ENCODE measurements at regions not wholly inside any gene's neighbourhood (a gene's known extent, or its start where the extent isn't known, plus 50 kb on each side); places are given as distances from the start of the nearest gene placed in this dataset.

- DNase-seq (ENCODE audit: low read depth in 2 of 2) = no peak
Measured at GRCh38 chr12:125674554-125675338, 609.5 kb downstream of the AACS start.

DNA sequence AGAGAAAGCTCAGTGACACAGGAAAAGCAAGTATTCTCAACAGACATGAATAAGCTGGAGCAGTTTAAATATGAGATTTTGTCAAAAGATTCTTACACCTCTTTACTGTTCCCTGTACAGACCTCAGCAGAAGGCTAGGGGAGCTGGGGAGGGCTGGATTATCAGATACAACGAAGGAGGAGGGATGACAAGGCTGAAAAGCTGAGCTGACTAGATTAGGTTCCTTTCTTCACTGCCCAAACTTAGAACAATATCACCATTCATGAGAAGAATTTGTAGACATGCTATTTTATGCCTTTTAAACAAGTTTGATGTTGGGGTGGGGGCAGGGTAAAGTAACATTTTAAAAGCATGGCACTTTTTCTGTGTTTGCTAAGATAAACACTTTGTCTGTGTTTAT, 611.1 kb downstream of the AACS start:
- DNase-seq (ENCODE audit: low read depth in 2 of 2) = no peak

GRCh38 chr12:125677829-125678228, 612.6 kb downstream of the AACS start:
- DNase-seq (ENCODE audit: low read depth in 2 of 2) = no peak

- DNase-seq (ENCODE audit: low read depth in 2 of 2) = no peak
Measured at GRCh38 chr12:125678589-125678993, 613.4 kb downstream of the AACS start.

- DNase-seq (ENCODE audit: low read depth in 2 of 2) = peak; percentile 36 to 42
Measured at GRCh38 chr12:125683748-125684381, 618.6 kb downstream of the AACS start.

DNA sequence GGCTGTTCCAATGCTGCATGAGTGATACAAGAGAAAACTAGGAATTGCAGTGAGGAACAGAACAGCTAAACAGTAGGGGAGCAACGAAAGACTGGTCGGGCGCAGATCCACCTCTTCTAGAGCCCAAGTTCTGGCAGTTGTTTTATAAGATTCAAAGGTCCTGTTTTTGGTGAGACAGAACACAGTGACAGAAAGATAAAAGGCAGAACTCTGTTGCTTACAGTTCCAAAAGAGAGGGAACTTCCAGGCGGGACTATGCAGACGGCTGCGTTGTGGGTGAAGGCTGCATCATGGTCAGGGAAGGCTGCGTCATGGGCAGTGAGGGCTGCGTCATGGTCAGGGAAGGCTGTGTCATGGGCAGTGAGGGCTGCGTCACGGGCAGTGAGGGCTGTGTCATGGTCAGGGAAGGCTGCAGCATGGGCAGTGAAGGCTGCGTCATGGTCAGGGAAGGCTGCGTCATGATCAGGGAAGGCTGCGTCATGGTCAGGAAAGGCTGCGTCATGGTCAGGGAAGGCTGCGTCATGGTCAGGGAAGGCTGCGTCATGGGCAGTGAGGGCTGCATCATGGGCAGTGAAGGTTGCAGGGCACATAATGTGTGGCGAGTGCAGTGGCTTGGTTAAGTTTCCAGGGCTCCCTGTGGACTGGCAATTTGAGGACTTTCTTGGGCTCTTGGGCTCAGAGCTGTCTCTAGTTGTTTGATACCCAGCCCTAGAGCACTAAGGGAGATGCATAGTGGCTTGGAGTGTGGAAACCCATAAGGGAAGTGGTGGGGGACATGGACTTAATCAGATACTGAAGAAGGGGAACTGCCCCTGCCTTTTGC, 619.9 kb downstream of the AACS start:
- no peak for DNase-seq (ENCODE audit: low read depth in 2 of 2)

- DNase-seq (ENCODE audit: low read depth in 2 of 2) = no peak
Measured at GRCh38 chr12:125685915-125686314, 620.7 kb downstream of the AACS start.

GRCh38 chr12:125687403-125687802, 622.2 kb downstream of the AACS start:
- DNase-seq (ENCODE audit: low read depth in 2 of 2) = no peak

GRCh38 chr12:125687820-125688219, 622.6 kb downstream of the AACS start:
- no peak for DNase-seq (ENCODE audit: low read depth in 2 of 2)

GRCh38 chr12:125688223-125688622, 623.0 kb downstream of the AACS start:
- no peak for DNase-seq (ENCODE audit: low read depth in 2 of 2)

GRCh38 chr12:125688881-125689280, 623.6 kb downstream of the AACS start:
- DNase-seq (ENCODE audit: low read depth in 2 of 2) = no peak

- DNase-seq (ENCODE audit: low read depth in 2 of 2) = no peak
Measured at GRCh38 chr12:125689576-125690410, 624.6 kb downstream of the AACS start.

DNA sequence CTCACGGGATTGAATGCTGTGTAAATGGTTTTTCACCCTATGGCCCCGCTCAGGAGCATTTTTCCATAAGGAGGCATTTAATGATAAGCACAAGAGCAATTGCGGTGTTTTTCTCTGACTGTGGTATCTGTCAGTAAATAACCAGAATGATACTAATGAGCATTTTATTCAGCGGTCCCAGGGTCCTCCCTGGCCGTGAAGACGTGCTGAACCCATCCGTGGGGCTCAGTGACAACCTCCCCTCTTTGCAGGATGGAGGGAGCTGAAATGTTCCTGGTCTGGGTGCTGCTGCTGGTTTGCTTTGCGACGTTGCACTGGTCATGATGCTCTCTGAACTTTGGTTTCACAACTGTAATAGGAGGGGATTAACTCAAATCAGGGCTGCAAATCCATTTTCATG, 625.6 kb downstream of the AACS start:
- DNase-seq (ENCODE audit: low read depth in 2 of 2) = no peak

- DNase-seq (ENCODE audit: low read depth in 2 of 2) = no peak
Measured at GRCh38 chr12:125696054-125696453, 630.8 kb downstream of the AACS start.

GRCh38 chr12:125704803-125705202, 639.6 kb downstream of the AACS start:
- DNase-seq (ENCODE audit: low read depth in 2 of 2) = no peak

DNA sequence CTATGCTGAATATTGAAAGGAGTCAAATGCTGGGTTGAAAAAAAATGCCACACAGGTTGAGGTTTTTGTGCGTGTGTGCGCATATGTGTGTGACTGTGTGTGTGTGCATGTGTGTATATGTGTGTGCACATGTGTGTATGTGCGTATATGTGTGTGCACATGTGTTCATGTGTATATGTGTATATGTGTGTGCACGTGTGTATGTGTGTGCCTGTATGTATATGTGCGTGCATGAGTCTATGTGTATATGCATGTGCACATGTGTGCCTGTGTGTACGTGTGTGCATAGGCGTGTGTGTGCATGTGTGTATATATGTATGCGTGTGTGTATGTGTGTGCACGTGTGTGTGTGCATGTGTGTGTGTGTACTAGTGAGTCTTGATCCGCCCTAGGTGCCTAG, 655.7 kb downstream of the AACS start:
- DNase-seq (ENCODE audit: low read depth in 2 of 2) = no peak

DNA sequence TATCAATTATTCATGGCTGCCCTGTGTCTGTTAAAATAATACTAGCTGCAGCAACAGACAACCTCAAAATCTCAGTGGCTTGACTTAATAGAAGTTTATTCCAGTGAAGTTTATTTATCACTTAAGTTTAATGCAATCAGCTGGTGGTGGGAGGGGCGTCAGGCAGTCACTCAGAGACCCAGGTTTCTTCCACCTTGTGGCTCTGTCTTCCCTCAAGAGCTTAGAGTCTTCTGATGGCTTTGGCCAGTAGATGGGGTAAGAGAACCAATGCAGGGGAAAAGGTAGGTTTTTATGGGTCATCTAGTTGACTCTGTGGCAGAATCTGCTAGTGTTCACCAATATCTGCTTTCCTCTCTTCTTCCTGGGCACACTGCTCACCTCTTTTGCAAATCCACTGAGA, 668.9 kb downstream of the AACS start:
- no peak for DNase-seq (ENCODE audit: low read depth in 2 of 2)

GRCh38 chr12:125738211-125738610, 673.0 kb downstream of the AACS start:
- DNase-seq (ENCODE audit: low read depth in 2 of 2) = no peak

DNA sequence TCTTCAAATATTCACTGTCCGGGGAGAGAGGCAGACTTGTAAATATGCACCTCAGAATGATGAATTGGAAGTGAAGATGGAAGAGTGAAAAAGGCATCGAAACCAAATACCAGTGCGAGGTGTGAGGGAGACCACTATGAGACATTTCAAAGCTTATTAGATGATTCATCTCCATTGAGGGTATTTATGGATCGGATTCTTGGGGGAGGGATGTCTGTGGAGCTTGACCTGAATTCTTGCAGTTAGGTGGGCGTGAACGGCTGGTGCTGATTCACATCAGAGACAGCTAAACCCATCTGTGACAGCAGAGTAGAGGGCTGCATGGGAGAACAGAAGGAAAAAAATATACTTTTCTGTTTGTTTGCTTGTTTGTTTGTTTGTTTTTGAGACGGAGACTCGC, 677.2 kb downstream of the AACS start:
- DNase-seq (ENCODE audit: low read depth in 2 of 2) = no peak

GRCh38 chr12:125744201-125744600, 679.0 kb downstream of the AACS start:
- no peak for DNase-seq (ENCODE audit: low read depth in 2 of 2)

- DNase-seq (ENCODE audit: low read depth in 2 of 2) = no peak
Measured at GRCh38 chr12:125755512-125755911, 690.3 kb downstream of the AACS start.

GRCh38 chr12:125766091-125766490, 700.9 kb downstream of the AACS start:
- no peak for DNase-seq (ENCODE audit: low read depth in 2 of 2)

All from stimulated activated CD8-positive, alpha-beta memory T cell treated with anti-CD3 and anti-CD28 coated beads, Interleukin-2, amount 100 ng/mL, for 48 hours (primary cell).